ENCODE measurements at regions not wholly inside any gene's neighbourhood (a gene's known extent, or its start where the extent isn't known, plus 50 kb on each side); places are given as distances from the start of the nearest gene placed in this dataset.

DNA sequence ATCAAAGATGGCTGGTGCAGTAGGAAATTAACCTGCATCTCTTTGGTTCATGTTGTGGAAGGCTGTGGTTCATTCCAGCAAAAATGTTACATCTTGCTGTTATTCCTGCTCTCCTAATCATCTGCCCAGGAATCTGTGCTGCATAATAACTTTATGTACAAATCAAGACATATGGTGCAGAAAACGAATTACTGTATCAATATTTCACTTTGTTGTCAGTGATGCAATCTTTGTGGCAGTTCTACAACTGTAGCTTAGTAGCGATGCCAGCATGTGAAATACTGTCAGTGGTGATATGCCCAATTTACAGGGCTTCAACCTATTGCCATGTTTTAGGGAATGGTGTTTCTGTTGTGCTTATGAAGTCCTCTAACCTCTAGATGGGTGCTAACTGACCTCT lies 1114.7 kb downstream of the SOCS6 start:
- Histone ChIP-seq H3K4me1 (no peaks in the 10 kb centered on the region), H3K36me3 (no peaks in the 10 kb centered on the region), H3K9me3 (no peaks in the 10 kb centered on the region), H3K27me3 (no peaks in the 10 kb centered on the region), H3K4me3 (no peak overlapping the region), H3K27ac (no peak overlapping the region)
- intact Hi-C loops (cut with DNase I; ENCODE audit: low total_unique reads), result no loop called here
- TF ChIP-seq, protein P1, sequence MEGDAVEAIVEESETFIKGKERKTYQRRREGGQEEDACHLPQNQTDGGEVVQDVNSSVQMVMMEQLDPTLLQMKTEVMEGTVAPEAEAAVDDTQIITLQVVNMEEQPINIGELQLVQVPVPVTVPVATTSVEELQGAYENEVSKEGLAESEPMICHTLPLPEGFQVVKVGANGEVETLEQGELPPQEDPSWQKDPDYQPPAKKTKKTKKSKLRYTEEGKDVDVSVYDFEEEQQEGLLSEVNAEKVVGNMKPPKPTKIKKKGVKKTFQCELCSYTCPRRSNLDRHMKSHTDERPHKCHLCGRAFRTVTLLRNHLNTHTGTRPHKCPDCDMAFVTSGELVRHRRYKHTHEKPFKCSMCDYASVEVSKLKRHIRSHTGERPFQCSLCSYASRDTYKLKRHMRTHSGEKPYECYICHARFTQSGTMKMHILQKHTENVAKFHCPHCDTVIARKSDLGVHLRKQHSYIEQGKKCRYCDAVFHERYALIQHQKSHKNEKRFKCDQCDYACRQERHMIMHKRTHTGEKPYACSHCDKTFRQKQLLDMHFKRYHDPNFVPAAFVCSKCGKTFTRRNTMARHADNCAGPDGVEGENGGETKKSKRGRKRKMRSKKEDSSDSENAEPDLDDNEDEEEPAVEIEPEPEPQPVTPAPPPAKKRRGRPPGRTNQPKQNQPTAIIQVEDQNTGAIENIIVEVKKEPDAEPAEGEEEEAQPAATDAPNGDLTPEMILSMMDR (IDR thresholded peaks at IDR 0.05), result no peak
- no peak for DNase-seq

DNA sequence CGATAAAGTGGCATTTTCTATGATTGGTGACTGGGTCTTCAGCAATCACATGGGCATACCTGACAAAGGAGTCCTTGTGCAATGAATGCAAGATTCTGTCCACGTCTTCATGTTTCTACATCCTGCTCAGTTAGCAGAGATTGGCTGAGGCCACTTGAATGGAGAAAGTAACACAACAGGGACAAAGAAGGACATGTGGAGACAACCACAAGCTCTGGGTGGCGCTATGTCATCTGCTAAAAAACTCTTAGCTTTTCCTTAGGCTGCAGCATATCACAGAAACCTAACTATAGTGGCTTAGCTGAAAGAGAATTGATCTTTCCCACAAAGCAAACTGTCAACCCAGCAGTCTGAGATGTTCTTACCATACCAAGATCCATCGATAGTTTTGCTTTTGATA lies 1109.7 kb downstream of the SOCS6 start:
- Histone ChIP-seq H3K4me1 (no peaks in the 10 kb centered on the region), H3K27me3 (no peaks in the 10 kb centered on the region), H3K9me3 (no peaks in the 10 kb centered on the region), H3K36me3 (no peaks in the 10 kb centered on the region), H3K27ac (no peak overlapping the region), H3K4me3 (no peak overlapping the region)
- intact Hi-C loops (cut with DNase I; ENCODE audit: low total_unique reads), result no loop called here
- DNase-seq, result no peak
- TF ChIP-seq, protein P1 (IDR thresholded peaks at IDR 0.05), result no peak

DNA sequence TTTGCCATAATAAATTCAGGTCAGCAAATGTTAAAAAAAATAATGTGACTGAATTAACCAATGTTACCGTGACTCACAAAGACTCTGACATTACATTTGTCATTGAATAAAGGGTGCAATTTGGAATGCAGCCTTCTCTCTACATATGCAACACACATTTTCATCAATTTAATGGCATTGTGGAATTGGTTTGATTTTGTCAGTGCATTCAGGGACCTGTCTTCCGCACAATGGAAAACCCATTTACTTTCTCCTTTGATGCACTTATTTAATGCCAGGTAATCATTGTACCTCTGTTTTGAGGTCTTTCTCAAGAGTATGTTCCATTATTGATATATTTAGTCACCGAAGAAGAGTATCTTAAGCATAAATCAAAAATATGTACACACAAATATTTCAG lies 1099.3 kb downstream of the SOCS6 start:
- Histone ChIP-seq H3K36me3 (no peaks in the 10 kb centered on the region), H3K4me3 (no peak overlapping the region), H3K9me3 (no peaks in the 10 kb centered on the region), H3K27me3 (no peaks in the 10 kb centered on the region), H3K27ac (no peak overlapping the region), H3K4me1 (no peaks in the 10 kb centered on the region)
- TF ChIP-seq, protein P1 (IDR thresholded peaks at IDR 0.05), result no peak
- DNase-seq, result no peak
- intact Hi-C loops (cut with DNase I; ENCODE audit: low total_unique reads), result no loop called here

DNA sequence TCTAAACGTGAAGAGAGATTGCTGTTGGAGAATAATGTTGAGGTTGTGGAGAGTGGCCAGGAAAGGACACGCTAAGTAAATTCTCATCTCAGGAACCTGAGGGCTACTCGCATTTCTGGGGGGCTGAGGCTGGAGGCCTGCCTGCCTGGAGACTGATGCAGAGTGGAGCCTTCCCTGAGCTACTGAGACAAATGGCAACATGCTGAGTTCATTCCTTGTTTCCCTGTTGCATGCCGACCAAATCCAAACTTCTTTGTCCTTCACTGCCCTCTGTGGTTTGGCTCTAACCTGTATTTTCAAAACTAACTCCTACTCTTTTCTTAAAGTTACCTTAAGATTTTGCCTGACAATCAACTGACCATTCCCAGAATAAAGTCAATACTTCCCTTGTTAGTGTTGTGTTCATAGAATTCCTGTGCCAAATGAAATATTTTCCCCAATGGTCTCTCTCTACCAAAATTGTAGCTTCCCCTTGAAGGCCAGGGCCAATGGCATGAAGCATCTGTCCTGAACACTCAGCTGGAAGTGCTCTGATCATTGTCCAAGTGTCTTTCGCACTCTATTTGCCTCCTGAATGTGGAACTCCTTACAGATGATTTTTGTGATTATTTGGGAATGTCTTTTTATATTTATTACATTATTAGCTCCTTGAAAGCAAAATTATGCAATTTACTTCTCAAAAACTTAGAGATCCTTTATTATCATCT lies 1085.6 kb downstream of the SOCS6 start:
- TF ChIP-seq, protein P1 (IDR thresholded peaks at IDR 0.05), result no peak
- Histone ChIP-seq H3K4me3 (no peak overlapping the region), H3K9me3 (no peaks in the 10 kb centered on the region), H3K27ac (no peak overlapping the region), H3K36me3 (no peaks in the 10 kb centered on the region), H3K27me3 (no peaks in the 10 kb centered on the region), H3K4me1 (no peaks in the 10 kb centered on the region)
- DNase-seq, result no peak
- intact Hi-C loops (cut with DNase I; ENCODE audit: low total_unique reads), result no loop called here

DNA sequence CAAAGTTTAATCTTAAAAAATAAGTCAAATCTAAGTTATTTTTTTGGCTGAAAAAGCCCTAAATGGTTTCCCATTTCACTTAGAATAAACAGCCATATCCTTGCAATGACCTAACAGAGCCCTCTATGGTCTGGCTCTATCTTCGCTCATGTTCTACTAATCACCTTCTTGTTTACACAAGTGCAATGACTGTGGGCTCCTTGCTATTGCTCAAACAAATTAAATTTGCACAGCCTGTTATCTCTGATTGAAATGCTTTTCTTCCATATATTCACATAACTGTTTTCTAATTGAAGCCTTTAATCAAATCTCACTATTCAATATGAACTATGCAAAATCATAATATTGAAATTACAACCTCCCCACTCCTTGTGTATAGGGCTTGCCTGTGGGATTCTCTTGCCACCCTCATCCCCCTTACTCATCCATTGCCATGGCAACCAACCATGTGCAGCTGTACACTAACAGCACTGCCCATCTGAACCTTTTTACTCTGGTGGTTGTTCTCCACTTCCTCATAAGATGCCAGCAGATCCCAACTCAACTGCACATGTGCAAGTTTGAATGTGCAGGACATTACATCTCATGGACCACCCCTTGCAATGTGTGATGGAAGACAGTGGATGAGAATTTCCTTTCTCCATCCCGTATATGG lies 1083.2 kb downstream of the SOCS6 start:
- no peak overlapping the region for H3K27ac ChIP-seq
- H3K9me3 ChIP-seq, result no peaks in the 10 kb centered on the region
- H3K4me3 ChIP-seq, result no peak overlapping the region
- H3K36me3 ChIP-seq, result no peaks in the 10 kb centered on the region
- intact Hi-C loops (cut with DNase I; ENCODE audit: low total_unique reads), result no loop called here
- no peak for DNase-seq
- no peaks in the 10 kb centered on the region for H3K27me3 ChIP-seq
- no peaks in the 10 kb centered on the region for H3K4me1 ChIP-seq
- TF ChIP-seq, protein P1 (IDR thresholded peaks at IDR 0.05), result no peak

All from tibial artery (tissue), 4 donors.